ENCODE measurements at regions not wholly inside any gene's neighbourhood (a gene's known extent, or its start where the extent isn't known, plus 50 kb on each side); places are given as distances from the start of the nearest gene placed in this dataset.

GRCh38 chr6:51553246-51554015, 534.0 kb downstream of the PKHD1 start:
- Histone ChIP-seq H3K27me3 (ENCODE audit: control insufficient read depth, low read length) (no peaks in the 10 kb centered on the region), H3K4me2 (ENCODE audit: low read length) (no peak overlapping the region), H3K36me3 (ENCODE audit: control insufficient read depth, low read length) (no peaks in the 10 kb centered on the region), H3K4me1 (ENCODE audit: control insufficient read depth, low read length) (no peaks in the 10 kb centered on the region), H3K79me2 (ENCODE audit: control insufficient read depth, low read length) (no peaks in the 10 kb centered on the region), H4K20me1 (ENCODE audit: control insufficient read depth, insufficient read depth, low read depth, low read length) (no peaks in the 10 kb centered on the region), H3K9me3 (ENCODE audit: control insufficient read depth, insufficient read depth, low read length) (no peaks in the 10 kb centered on the region), H3K27ac (ENCODE audit: low read depth, low read length) (no peak overlapping the region), H3F3A (ENCODE audit: control insufficient read depth, insufficient read depth) (no peaks in the 10 kb centered on the region), H3K4me3 (ENCODE audit: low read length) (no peak overlapping the region), H3K9me2 (replicated peaks; ENCODE audit: control insufficient read depth, low read length) (no peaks in the 10 kb centered on the region)
- TF ChIP-seq EZH2phosphoT487 (IDR thresholded peaks at IDR 0.05; ENCODE audit: borderline replicate concordance, low read length) (no peak), CTCF (IDR thresholded peaks at IDR 0.05; ENCODE audit: low read depth, low read length, poor library complexity, severe bottlenecking) (no peak)

- H3K27me3 ChIP-seq (ENCODE audit: control insufficient read depth, low read length): no peaks in the 10 kb centered on the region
- no peaks in the 10 kb centered on the region for H3K4me1 ChIP-seq (ENCODE audit: control insufficient read depth, low read length)
- TF ChIP-seq CTCF (IDR thresholded peaks at IDR 0.05; ENCODE audit: low read depth, low read length, poor library complexity, severe bottlenecking) (no peak), EZH2phosphoT487 (IDR thresholded peaks at IDR 0.05; ENCODE audit: borderline replicate concordance, low read length) (no peak)
- H4K20me1 ChIP-seq (ENCODE audit: control insufficient read depth, insufficient read depth, low read depth, low read length): no peaks in the 10 kb centered on the region
- no peak overlapping the region for H3K4me2 ChIP-seq (ENCODE audit: low read length)
- no peaks in the 10 kb centered on the region for H3F3A ChIP-seq (ENCODE audit: control insufficient read depth, insufficient read depth)
- no peak overlapping the region for H3K27ac ChIP-seq (ENCODE audit: low read depth, low read length)
- H3K79me2 ChIP-seq (ENCODE audit: control insufficient read depth, low read length): no peaks in the 10 kb centered on the region
- no peaks in the 10 kb centered on the region for H3K9me2 ChIP-seq (replicated peaks; ENCODE audit: control insufficient read depth, low read length)
- H3K9me3 ChIP-seq (ENCODE audit: control insufficient read depth, insufficient read depth, low read length): no peaks in the 10 kb centered on the region
- H3K4me3 ChIP-seq (ENCODE audit: low read length): no peak overlapping the region
- H3K36me3 ChIP-seq (ENCODE audit: control insufficient read depth, low read length): no peaks in the 10 kb centered on the region
Observed at GRCh38 chr6:51554029-51554428, 533.4 kb downstream of the PKHD1 start.

- no peak overlapping the region for H3K27ac ChIP-seq (ENCODE audit: low read depth, low read length)
- no peaks in the 10 kb centered on the region for H3K79me2 ChIP-seq (ENCODE audit: control insufficient read depth, low read length)
- no peaks in the 10 kb centered on the region for H3F3A ChIP-seq (ENCODE audit: control insufficient read depth, insufficient read depth)
- no peaks in the 10 kb centered on the region for H3K27me3 ChIP-seq (ENCODE audit: control insufficient read depth, low read length)
- no peak for TF ChIP-seq CTCF (IDR thresholded peaks at IDR 0.05; ENCODE audit: low read depth, low read length, poor library complexity, severe bottlenecking)
- no peak for TF ChIP-seq EZH2phosphoT487 (IDR thresholded peaks at IDR 0.05; ENCODE audit: borderline replicate concordance, low read length)
- no peak overlapping the region for H3K4me2 ChIP-seq (ENCODE audit: low read length)
- no peak overlapping the region for H3K4me3 ChIP-seq (ENCODE audit: low read length)
- H3K9me3 ChIP-seq (ENCODE audit: control insufficient read depth, insufficient read depth, low read length): no peaks in the 10 kb centered on the region
- no peaks in the 10 kb centered on the region for H3K4me1 ChIP-seq (ENCODE audit: control insufficient read depth, low read length)
- H4K20me1 ChIP-seq (ENCODE audit: control insufficient read depth, insufficient read depth, low read depth, low read length): no peaks in the 10 kb centered on the region
- no peaks in the 10 kb centered on the region for H3K9me2 ChIP-seq (replicated peaks; ENCODE audit: control insufficient read depth, low read length)
- H3K36me3 ChIP-seq (ENCODE audit: control insufficient read depth, low read length): no peaks in the 10 kb centered on the region
Observed at GRCh38 chr6:51559059-51559458, 528.4 kb downstream of the PKHD1 start.
